RPMI7951 (cell line): ENCODE measurements at regions not wholly inside any gene's neighbourhood (a gene's known extent, or its start where the extent isn't known, plus 50 kb on each side); places are given as distances from the start of the nearest gene placed in this dataset.

Experiments used
- DNase-seq: peaks from one replicate; pipeline ENCODE4 v3.0.0-alpha.2; 2012; ENCODE audit warnings: low read depth

GRCh38 chr17:5951912-5952311 lies 118.3 kb upstream of the WSCD1 start:
- no peak for DNase-seq

DNA sequence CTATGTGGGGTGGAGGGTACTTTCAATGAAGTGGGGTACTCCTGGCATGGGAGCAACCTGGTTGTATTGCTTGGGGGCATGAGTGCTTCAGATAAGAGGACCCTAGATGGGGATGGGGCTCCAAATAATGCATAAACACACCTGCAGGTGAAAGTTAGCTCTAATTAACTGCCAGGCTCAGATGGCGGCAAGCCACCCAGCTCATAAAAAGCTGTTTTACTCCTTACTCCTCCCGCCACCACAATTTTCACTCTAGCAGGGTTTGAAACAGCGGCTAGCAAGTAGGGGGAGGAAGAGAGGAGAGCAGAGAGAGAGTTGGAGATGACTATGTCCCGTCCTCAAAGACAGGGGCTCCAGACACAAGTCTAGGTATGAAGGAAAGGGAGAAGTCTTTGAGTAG lies 117.7 kb upstream of the WSCD1 start:
- no peak for DNase-seq

GRCh38 chr17:5955764-5956163 lies 114.4 kb upstream of the WSCD1 start:
- DNase-seq: no peak

DNA sequence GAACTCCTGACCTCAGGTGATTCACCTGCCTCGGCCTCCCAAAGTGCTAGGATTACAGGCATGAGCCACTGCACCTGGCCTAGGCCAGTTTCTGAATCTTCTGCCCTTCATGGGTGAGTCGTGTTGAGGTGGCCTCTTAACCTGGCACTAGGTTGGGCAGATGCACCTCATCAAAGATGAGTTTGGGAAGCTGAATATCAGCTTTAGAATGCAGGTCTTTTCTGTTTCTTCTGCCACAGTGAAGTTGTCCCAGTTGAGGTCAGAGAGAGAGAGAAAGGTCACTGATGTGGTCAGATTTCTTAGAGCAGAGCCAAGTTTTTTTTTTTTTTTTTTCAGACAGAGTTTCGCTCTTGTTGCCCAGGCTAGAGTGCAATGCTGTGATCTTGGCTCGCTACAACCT lies 111.3 kb upstream of the WSCD1 start:
- DNase-seq: no peak

GRCh38 chr17:5962371-5962770 lies 107.8 kb upstream of the WSCD1 start:
- DNase-seq: no peak

DNA sequence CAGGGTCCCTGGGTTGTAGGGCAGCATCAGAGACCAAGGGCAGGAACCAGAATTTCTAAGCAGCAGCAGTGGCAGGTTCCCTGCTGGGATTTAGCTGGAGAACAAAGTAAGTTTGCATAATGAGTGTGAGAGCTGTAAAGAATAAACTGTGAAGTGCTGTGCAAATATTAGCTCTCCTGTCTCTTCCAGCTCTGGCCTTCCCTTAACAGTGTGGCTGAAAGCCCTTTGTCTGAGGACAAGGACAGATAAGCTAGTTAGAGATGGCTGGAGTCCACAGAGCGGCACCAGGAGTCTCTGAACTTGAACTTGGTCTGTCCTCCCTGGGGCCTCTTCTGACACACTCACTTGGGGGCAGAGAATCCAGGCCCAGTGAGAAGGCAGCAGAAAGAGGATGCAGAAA lies 98.2 kb upstream of the WSCD1 start:
- no peak for DNase-seq

GRCh38 chr17:5973410-5973809 lies 96.8 kb upstream of the WSCD1 start:
- no peak for DNase-seq

DNA sequence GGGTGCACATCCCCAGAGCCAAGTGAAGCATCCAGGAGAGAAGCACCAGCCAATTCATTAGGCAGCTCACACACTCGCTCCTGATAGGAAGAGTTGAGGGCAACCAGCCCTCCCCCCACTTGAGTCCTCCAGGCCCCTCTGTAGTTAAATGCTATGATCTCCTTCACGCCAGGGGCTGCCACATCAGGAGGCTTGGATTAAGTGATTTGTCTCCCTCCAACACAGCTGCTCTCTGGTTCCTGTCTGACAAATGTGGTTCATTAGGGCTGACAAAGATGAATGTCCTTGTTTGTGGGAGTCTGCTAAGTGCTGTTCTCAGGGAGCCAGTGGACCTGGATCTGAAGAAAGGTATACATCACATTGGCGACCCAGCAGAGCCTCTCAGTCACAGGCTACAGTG lies 94.5 kb upstream of the WSCD1 start:
- no peak for DNase-seq

- no peak for DNase-seq
These were observed 93.9 kb upstream of the WSCD1 start for GRCh38 chr17:5976251-5976650.

DNA sequence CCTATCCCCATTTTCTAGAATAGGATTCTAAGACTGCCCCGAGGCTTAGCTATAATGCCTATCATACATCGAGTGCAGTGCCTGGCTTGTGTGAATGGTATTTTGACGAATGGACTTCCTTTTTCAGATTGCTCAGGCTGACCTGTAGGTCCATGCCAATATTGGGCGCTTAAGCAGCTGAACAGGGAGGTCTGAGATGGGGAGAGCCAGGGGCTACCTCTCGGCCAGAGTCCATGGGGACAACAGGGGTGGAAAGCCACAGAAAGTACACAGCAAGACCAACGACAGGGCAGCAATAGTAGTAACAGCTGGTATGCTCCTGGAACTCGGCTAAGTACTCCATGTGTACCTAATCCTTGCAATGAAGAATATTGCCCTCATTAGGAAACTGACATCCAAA lies 91.7 kb upstream of the WSCD1 start:
- no peak for DNase-seq

- DNase-seq: no peak
These were observed 89.2 kb upstream of the WSCD1 start for GRCh38 chr17:5980941-5981340.

GRCh38 chr17:5986644-5987043 lies 83.5 kb upstream of the WSCD1 start:
- no peak for DNase-seq

DNA sequence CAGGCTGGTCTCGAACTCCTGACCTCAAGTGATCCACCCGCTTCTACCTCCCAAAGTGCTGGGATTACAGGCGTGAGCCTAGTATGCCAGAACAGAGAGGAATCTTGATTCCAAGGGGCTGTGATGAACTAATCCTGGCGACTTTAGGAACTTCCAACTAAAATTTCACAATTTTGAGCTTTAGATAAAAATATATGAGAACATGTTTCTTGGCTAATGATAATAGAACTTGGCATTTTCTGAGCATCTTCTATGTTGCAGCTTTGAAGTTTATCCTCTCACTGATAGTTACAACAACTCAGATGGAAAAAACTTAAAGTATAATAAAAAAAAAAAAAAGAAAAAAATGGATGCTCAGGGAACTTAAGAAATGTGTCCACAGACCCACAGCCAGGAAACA lies 69.8 kb upstream of the WSCD1 start:
- DNase-seq: no peak

DNA sequence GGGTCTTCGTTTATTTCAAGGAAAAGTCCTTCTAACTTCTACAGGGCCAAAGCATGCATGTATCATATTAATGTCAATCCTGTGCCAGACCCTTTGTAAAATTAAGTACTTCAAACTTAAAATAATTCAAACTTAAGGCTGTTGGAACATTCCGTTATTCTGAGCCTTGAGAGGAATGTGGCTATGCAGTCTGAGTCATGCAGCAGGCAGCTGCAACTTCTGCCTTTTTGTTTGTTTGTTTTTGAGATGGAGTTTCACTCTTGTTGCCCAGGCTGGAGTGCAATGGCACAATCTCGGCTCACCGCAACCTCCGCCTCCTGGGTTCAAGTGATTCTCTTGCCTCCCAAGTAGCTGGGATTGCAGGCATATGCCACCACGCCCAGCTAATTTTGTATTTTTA lies 67.0 kb upstream of the WSCD1 start:
- DNase-seq: peak; percentile 19

- no peak for DNase-seq
These were observed 64.2 kb upstream of the WSCD1 start for GRCh38 chr17:6005939-6006338.

DNA sequence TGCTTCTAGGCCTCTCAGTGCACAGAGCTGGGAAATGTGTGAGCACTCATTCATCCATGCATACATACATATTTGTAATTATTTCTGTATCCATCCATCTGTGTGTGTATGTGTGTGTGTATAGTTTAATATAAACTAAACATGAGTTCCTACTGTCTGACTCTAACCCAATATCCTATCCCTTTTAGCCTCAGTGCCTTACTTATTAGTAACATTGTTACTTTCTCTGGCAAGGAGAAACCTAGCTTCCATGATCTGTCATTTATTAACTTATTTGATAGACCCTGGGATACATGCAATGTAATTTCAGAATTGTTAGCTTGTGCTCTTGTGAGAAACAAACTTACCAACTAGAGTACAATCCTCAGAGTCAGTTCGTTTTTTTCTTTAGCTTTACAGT lies 59.0 kb upstream of the WSCD1 start:
- DNase-seq: no peak

DNA sequence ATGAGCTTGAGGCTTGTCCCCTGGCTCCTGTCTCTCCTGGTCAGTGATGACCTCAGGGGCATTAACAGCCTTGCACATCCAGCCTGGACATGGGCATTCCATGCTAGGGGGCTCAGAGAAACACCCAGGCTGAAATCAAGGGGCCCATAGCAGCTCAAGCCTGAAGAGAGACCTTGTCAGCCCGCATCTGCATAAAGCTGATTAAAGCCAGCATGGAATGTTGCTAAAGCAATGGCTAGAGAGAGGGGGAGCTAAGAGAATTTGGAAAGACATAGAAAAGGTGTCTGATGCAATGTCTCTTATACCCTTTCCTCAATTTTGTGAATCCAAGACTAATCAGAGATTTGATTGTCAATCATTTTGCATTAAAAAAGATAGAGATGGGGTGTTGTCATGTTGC lies 51.4 kb upstream of the WSCD1 start:
- DNase-seq: no peak

- DNase-seq: no peak
These were observed 50.2 kb upstream of the WSCD1 start for GRCh38 chr17:6019959-6020358.

GRCh38 chr17:6020376-6021010 lies 49.7 kb upstream of the WSCD1 start:
- DNase-seq: no peak
